ENCODE measurements at regions not wholly inside any gene's neighbourhood (a gene's known extent, or its start where the extent isn't known, plus 50 kb on each side); places are given as distances from the start of the nearest gene placed in this dataset.

GRCh38 chr14:29028973-29029582, 262.5 kb downstream of the FOXG1 start:
- Histone ChIP-seq H3K4me3 (ENCODE audit: insufficient read depth, low read depth, low read length) (no peak overlapping the region), H3K36me3 (ENCODE audit: control insufficient read depth, insufficient read depth, low read length) (no peaks in the 10 kb centered on the region), H3K27me3 (ENCODE audit: control insufficient read depth, insufficient read depth, low read length, poor library complexity, severe bottlenecking) (no peaks in the 10 kb centered on the region), H3K9me3 (ENCODE audit: control insufficient read depth, low read length) (no peaks in the 10 kb centered on the region), H3K27ac (ENCODE audit: insufficient read depth, low read depth, low read length, poor library complexity, severe bottlenecking) (no peak overlapping the region), H3K4me1 (ENCODE audit: control insufficient read depth, insufficient read depth, low read length) (no peaks in the 10 kb centered on the region)
- WGBS, 2 experiments, result 54 to 59% methylated on average over 7 of the region's 7 CpGs

- WGBS, 2 experiments, result 81 to 83% methylated on average over 2 of the region's 2 CpGs
- no peaks in the 10 kb centered on the region for H3K4me1 ChIP-seq (ENCODE audit: control insufficient read depth, insufficient read depth, low read length)
- no peaks in the 10 kb centered on the region for H3K36me3 ChIP-seq (ENCODE audit: control insufficient read depth, insufficient read depth, low read length)
- H3K27ac ChIP-seq (ENCODE audit: insufficient read depth, low read depth, low read length, poor library complexity, severe bottlenecking), result no peak overlapping the region
- H3K27me3 ChIP-seq (ENCODE audit: control insufficient read depth, insufficient read depth, low read length, poor library complexity, severe bottlenecking), result no peaks in the 10 kb centered on the region
- no peaks in the 10 kb centered on the region for H3K9me3 ChIP-seq (ENCODE audit: control insufficient read depth, low read length)
- no peak overlapping the region for H3K4me3 ChIP-seq (ENCODE audit: insufficient read depth, low read depth, low read length)
Observed at GRCh38 chr14:29030121-29030520, 263.5 kb downstream of the FOXG1 start.

- WGBS, 2 experiments, result 100% methylated on average over 1 of the region's 2 CpGs; no CpG with 5 or more reads in 1 of the 2 experiments
- no peaks in the 10 kb centered on the region for H3K36me3 ChIP-seq (ENCODE audit: control insufficient read depth, insufficient read depth, low read length)
- no peaks in the 10 kb centered on the region for H3K4me1 ChIP-seq (ENCODE audit: control insufficient read depth, insufficient read depth, low read length)
- no peaks in the 10 kb centered on the region for H3K9me3 ChIP-seq (ENCODE audit: control insufficient read depth, low read length)
- H3K4me3 ChIP-seq (ENCODE audit: insufficient read depth, low read depth, low read length), result no peak overlapping the region
- H3K27me3 ChIP-seq (ENCODE audit: control insufficient read depth, insufficient read depth, low read length, poor library complexity, severe bottlenecking), result no peaks in the 10 kb centered on the region
- no peak overlapping the region for H3K27ac ChIP-seq (ENCODE audit: insufficient read depth, low read depth, low read length, poor library complexity, severe bottlenecking)
Observed at GRCh38 chr14:29030970-29031369, 264.4 kb downstream of the FOXG1 start.

- H3K4me1 ChIP-seq (ENCODE audit: control insufficient read depth, insufficient read depth, low read length), result no peaks in the 10 kb centered on the region
- no peaks in the 10 kb centered on the region for H3K9me3 ChIP-seq (ENCODE audit: control insufficient read depth, low read length)
- no peaks in the 10 kb centered on the region for H3K27me3 ChIP-seq (ENCODE audit: control insufficient read depth, insufficient read depth, low read length, poor library complexity, severe bottlenecking)
- no peak overlapping the region for H3K27ac ChIP-seq (ENCODE audit: insufficient read depth, low read depth, low read length, poor library complexity, severe bottlenecking)
- H3K36me3 ChIP-seq (ENCODE audit: control insufficient read depth, insufficient read depth, low read length), result no peaks in the 10 kb centered on the region
- WGBS, 2 experiments, result 93 to 95% methylated on average over 2 to 3 of the region's 3 CpGs
- no peak overlapping the region for H3K4me3 ChIP-seq (ENCODE audit: insufficient read depth, low read depth, low read length)
Observed at GRCh38 chr14:29035134-29035533, 268.5 kb downstream of the FOXG1 start.

- no peaks in the 10 kb centered on the region for H3K36me3 ChIP-seq (ENCODE audit: control insufficient read depth, insufficient read depth, low read length)
- no peaks in the 10 kb centered on the region for H3K9me3 ChIP-seq (ENCODE audit: control insufficient read depth, low read length)
- H3K27ac ChIP-seq (ENCODE audit: insufficient read depth, low read depth, low read length, poor library complexity, severe bottlenecking), result no peak overlapping the region
- no peak overlapping the region for H3K4me3 ChIP-seq (ENCODE audit: insufficient read depth, low read depth, low read length)
- no peaks in the 10 kb centered on the region for H3K4me1 ChIP-seq (ENCODE audit: control insufficient read depth, insufficient read depth, low read length)
- no peaks in the 10 kb centered on the region for H3K27me3 ChIP-seq (ENCODE audit: control insufficient read depth, insufficient read depth, low read length, poor library complexity, severe bottlenecking)
Observed at GRCh38 chr14:29037411-29037810, 270.8 kb downstream of the FOXG1 start.

GRCh38 chr14:29039171-29039570, 272.6 kb downstream of the FOXG1 start:
- Histone ChIP-seq H3K27me3 (ENCODE audit: control insufficient read depth, insufficient read depth, low read length, poor library complexity, severe bottlenecking) (no peaks in the 10 kb centered on the region), H3K4me3 (ENCODE audit: insufficient read depth, low read depth, low read length) (no peak overlapping the region), H3K9me3 (ENCODE audit: control insufficient read depth, low read length) (no peaks in the 10 kb centered on the region), H3K4me1 (ENCODE audit: control insufficient read depth, insufficient read depth, low read length) (no peaks in the 10 kb centered on the region), H3K36me3 (ENCODE audit: control insufficient read depth, insufficient read depth, low read length) (no peaks in the 10 kb centered on the region), H3K27ac (ENCODE audit: insufficient read depth, low read depth, low read length, poor library complexity, severe bottlenecking) (no peak overlapping the region)
- whole genome bisulfite sequencing, 2 experiments, result 23 to 74% methylated on average over 1 to 2 of the region's 2 CpGs

- Histone ChIP-seq H3K27me3 (ENCODE audit: control insufficient read depth, insufficient read depth, low read length, poor library complexity, severe bottlenecking) (no peaks in the 10 kb centered on the region), H3K36me3 (ENCODE audit: control insufficient read depth, insufficient read depth, low read length) (no peaks in the 10 kb centered on the region), H3K4me3 (ENCODE audit: insufficient read depth, low read depth, low read length) (no peak overlapping the region), H3K9me3 (ENCODE audit: control insufficient read depth, low read length) (no peaks in the 10 kb centered on the region), H3K27ac (ENCODE audit: insufficient read depth, low read depth, low read length, poor library complexity, severe bottlenecking) (no peak overlapping the region), H3K4me1 (ENCODE audit: control insufficient read depth, insufficient read depth, low read length) (no peaks in the 10 kb centered on the region)
- 91 to 92% methylated on average over 2 of the region's 2 CpGs for WGBS, 2 experiments
Observed at GRCh38 chr14:29042551-29042950, 276.0 kb downstream of the FOXG1 start.

- no peaks in the 10 kb centered on the region for H3K4me1 ChIP-seq (ENCODE audit: control insufficient read depth, insufficient read depth, low read length)
- no peaks in the 10 kb centered on the region for H3K9me3 ChIP-seq (ENCODE audit: control insufficient read depth, low read length)
- no peaks in the 10 kb centered on the region for H3K27me3 ChIP-seq (ENCODE audit: control insufficient read depth, insufficient read depth, low read length, poor library complexity, severe bottlenecking)
- 86% methylated on average over 1 of the region's 2 CpGs; no CpG with 5 or more reads in 1 of the 2 experiments for WGBS, 2 experiments
- no peak overlapping the region for H3K27ac ChIP-seq (ENCODE audit: insufficient read depth, low read depth, low read length, poor library complexity, severe bottlenecking)
- no peak overlapping the region for H3K4me3 ChIP-seq (ENCODE audit: insufficient read depth, low read depth, low read length)
- H3K36me3 ChIP-seq (ENCODE audit: control insufficient read depth, insufficient read depth, low read length), result no peaks in the 10 kb centered on the region
Observed at GRCh38 chr14:29043737-29044136, 277.1 kb downstream of the FOXG1 start.

GRCh38 chr14:29045237-29045636, 278.6 kb downstream of the FOXG1 start:
- Histone ChIP-seq H3K27ac (ENCODE audit: insufficient read depth, low read depth, low read length, poor library complexity, severe bottlenecking) (no peak overlapping the region), H3K4me1 (ENCODE audit: control insufficient read depth, insufficient read depth, low read length) (no peaks in the 10 kb centered on the region), H3K9me3 (ENCODE audit: control insufficient read depth, low read length) (peaks cover 1% of the 10 kb centered on the region), H3K27me3 (ENCODE audit: control insufficient read depth, insufficient read depth, low read length, poor library complexity, severe bottlenecking) (no peaks in the 10 kb centered on the region), H3K4me3 (ENCODE audit: insufficient read depth, low read depth, low read length) (no peak overlapping the region), H3K36me3 (ENCODE audit: control insufficient read depth, insufficient read depth, low read length) (no peaks in the 10 kb centered on the region)
- whole genome bisulfite sequencing, 2 experiments, result 92 to 96% methylated on average over 2 of the region's 2 CpGs

- Histone ChIP-seq H3K4me3 (ENCODE audit: insufficient read depth, low read depth, low read length) (no peak overlapping the region), H3K36me3 (ENCODE audit: control insufficient read depth, insufficient read depth, low read length) (no peaks in the 10 kb centered on the region), H3K27ac (ENCODE audit: insufficient read depth, low read depth, low read length, poor library complexity, severe bottlenecking) (no peak overlapping the region), H3K4me1 (ENCODE audit: control insufficient read depth, insufficient read depth, low read length) (peaks cover 5% of the 10 kb centered on the region), H3K27me3 (ENCODE audit: control insufficient read depth, insufficient read depth, low read length, poor library complexity, severe bottlenecking) (no peaks in the 10 kb centered on the region), H3K9me3 (ENCODE audit: control insufficient read depth, low read length) (peaks cover 4% of the 10 kb centered on the region)
- 68 to 92% methylated on average over 2 of the region's 2 CpGs for WGBS, 2 experiments
Observed at GRCh38 chr14:29054119-29054518, 287.5 kb downstream of the FOXG1 start.

Data from ectodermal cell (in vitro differentiated cells).